ENCODE measurements at regions not wholly inside any gene's neighbourhood (a gene's known extent, or its start where the extent isn't known, plus 50 kb on each side); places are given as distances from the start of the nearest gene placed in this dataset.

DNA sequence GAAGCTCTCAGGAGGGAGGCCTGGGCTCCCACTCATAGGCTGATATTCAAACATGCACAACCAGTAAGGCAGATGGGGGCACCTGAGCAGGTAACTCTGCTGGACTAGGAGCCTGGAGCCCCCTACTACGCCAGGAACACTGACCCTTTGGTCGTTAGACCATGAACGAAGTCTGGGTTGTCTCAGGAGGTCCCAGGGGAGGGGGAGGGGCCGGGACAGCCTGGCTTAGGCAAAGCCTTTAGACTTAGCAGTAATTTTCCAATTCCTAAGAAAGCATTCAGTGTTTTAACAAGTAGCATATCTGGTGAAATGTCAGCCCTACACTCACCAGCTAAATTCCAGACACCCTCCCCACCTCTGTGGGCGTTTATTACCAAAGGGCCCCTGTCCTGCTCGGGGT, 67.4 kb upstream of the ST8SIA2 start:
- TF ChIP-seq, protein P1, sequence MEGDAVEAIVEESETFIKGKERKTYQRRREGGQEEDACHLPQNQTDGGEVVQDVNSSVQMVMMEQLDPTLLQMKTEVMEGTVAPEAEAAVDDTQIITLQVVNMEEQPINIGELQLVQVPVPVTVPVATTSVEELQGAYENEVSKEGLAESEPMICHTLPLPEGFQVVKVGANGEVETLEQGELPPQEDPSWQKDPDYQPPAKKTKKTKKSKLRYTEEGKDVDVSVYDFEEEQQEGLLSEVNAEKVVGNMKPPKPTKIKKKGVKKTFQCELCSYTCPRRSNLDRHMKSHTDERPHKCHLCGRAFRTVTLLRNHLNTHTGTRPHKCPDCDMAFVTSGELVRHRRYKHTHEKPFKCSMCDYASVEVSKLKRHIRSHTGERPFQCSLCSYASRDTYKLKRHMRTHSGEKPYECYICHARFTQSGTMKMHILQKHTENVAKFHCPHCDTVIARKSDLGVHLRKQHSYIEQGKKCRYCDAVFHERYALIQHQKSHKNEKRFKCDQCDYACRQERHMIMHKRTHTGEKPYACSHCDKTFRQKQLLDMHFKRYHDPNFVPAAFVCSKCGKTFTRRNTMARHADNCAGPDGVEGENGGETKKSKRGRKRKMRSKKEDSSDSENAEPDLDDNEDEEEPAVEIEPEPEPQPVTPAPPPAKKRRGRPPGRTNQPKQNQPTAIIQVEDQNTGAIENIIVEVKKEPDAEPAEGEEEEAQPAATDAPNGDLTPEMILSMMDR (IDR thresholded peaks at IDR 0.05): no peak
- Histone ChIP-seq H3K27me3 (no peaks in the 10 kb centered on the region), H3K36me3 (no peaks in the 10 kb centered on the region), H3K9me3 (no peaks in the 10 kb centered on the region), H3K4me1 (no peaks in the 10 kb centered on the region), H3K27ac (no peak overlapping the region), H3K4me3 (no peak overlapping the region)
- intact Hi-C loops (cut with DNase I): no loop called here
- no peak for DNase-seq (ENCODE audit: low spot score in 2 of 2)

DNA sequence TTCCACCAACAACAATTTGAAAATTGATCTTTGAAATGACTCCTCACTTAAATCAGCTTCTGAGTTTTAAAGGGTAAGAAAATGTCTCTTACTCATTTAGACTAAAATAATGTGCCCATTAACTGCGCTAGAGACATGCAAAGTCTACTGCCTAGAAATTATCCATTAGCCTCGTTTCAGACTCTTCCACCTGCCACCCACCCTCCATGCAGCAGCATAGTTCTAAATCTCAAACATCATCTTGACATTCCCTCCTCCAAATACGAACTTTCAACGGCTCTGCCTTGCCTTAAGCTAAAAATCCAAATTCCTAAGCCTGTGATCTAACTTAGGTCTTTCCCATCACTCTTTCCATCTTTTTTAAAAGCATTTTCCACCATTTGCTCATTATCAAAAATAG, 66.6 kb upstream of the ST8SIA2 start:
- Histone ChIP-seq H3K36me3 (no peaks in the 10 kb centered on the region), H3K27ac (no peak overlapping the region), H3K27me3 (no peaks in the 10 kb centered on the region), H3K4me1 (no peaks in the 10 kb centered on the region), H3K4me3 (no peak overlapping the region), H3K9me3 (no peaks in the 10 kb centered on the region)
- intact Hi-C loops (cut with DNase I): no loop called here
- TF ChIP-seq, protein P1 (IDR thresholded peaks at IDR 0.05): no peak
- DNase-seq (ENCODE audit: low spot score in 2 of 2): no peak

DNA sequence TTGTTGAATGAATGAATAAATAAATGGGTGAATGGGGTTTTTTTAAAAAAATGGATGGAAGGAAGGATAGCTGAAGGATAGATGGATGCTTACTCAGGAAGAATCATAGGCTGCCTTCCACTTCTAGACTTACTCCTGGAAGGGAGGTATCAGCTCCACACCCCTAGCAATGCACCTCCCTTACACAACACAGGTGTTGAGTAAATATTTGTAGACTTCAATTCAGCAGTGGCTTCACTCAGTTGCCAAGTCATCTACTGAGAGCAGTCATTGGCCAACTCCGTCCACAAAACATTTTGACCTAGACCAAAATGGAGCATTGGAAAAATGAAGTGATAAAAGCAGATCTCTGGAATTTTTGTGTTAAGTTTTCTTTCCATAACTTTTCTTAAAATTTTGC, 65.5 kb upstream of the ST8SIA2 start:
- TF ChIP-seq, protein P1 (IDR thresholded peaks at IDR 0.05): no peak
- no peak for DNase-seq (ENCODE audit: low spot score in 2 of 2)
- intact Hi-C loops (cut with DNase I): no loop called here
- Histone ChIP-seq H3K36me3 (no peaks in the 10 kb centered on the region), H3K27ac (no peak overlapping the region), H3K9me3 (no peaks in the 10 kb centered on the region), H3K27me3 (no peaks in the 10 kb centered on the region), H3K4me3 (no peak overlapping the region), H3K4me1 (no peaks in the 10 kb centered on the region)

DNA sequence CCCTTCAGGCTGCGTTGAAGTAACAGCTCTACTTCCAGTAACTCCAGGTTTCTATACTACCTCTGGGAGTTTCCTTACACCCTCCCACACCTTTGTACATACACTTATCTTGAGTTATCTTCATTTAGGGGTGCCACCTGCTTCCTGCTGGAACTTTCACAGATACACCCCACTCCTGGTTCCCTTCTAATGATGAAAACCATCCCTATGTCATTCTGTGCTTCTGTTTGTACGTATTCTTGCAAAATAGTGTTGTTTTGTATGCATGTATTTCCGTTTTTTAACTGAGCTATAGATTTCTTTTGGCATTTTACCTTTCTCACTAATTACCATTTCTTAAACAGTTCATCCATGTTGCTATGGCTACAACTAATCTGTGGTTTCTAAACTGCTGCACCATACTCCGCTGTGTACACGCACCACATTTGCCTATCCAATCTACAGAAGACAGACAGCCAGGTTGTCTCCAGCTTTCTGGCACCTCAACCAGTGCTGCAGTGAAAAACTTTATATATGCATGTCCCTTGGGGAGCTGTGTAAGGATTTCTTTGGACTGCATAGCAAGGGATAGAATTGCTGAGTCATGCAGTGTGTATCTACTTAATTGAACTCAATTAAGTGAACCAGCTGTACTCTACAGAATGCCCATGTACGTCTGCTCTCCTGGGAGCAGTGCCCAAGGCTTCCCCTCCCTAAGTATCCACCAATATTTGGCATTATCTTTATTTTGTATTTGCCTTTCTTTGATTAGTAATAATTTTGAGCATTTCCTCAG, 61.4 kb upstream of the ST8SIA2 start:
- intact Hi-C loops (cut with DNase I): no loop called here
- H3K4me1 ChIP-seq: no peaks in the 10 kb centered on the region
- H3K27ac ChIP-seq: no peak overlapping the region
- H3K27me3 ChIP-seq: no peaks in the 10 kb centered on the region
- TF ChIP-seq, protein P1 (IDR thresholded peaks at IDR 0.05): no peak
- no peak overlapping the region for H3K4me3 ChIP-seq
- no peak for DNase-seq (ENCODE audit: low spot score in 2 of 2)
- no peaks in the 10 kb centered on the region for H3K36me3 ChIP-seq
- H3K9me3 ChIP-seq: no peaks in the 10 kb centered on the region

DNA sequence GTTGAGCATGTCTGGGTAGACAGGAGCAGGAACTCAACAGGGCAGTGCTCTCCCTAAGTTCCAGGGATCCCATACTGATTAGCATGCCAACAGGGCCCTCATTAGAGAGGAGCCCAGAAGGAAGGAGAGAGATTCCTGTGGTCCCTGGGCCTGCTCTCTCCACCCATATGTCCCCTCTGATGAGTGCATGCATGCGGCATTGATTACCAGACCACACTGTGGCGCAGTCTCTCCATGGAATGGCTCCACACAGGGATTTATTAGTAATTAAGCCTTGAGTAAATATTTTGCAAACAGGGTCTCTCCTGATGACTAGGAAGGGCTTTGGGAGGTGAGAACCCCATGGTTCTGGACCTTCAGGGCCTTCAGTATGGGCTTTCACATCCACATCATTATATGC, 60.0 kb upstream of the ST8SIA2 start:
- TF ChIP-seq, protein P1 (IDR thresholded peaks at IDR 0.05): no peak
- Histone ChIP-seq H3K27ac (no peak overlapping the region), H3K4me1 (no peaks in the 10 kb centered on the region), H3K4me3 (no peak overlapping the region), H3K27me3 (no peaks in the 10 kb centered on the region), H3K9me3 (no peaks in the 10 kb centered on the region), H3K36me3 (no peaks in the 10 kb centered on the region)
- intact Hi-C loops (cut with DNase I): no loop called here
- no peak for DNase-seq (ENCODE audit: low spot score in 2 of 2)
